ENCODE measurements at regions not wholly inside any gene's neighbourhood (a gene's known extent, or its start where the extent isn't known, plus 50 kb on each side); places are given as distances from the start of the nearest gene placed in this dataset.

DNA sequence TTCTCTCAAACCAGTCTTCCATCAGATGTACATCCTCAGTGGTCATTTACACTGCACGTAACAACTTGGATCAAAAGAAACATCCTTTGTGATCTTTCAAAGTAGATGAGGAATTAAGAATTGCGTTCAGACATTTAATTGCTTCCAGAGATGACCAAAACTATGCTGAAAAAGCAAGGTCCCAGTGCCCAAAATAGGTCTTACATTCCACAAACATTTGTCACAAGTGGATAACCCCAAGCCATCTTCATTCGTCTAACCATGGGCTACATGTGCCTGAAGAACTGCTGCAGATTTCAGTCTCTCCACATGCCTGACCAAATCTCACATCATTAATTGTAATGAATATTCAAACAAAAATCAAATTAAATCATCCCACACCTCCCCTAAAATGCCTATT, 273.6 kb downstream of the SHOX2 start:
- TF ChIP-seq, protein P1, sequence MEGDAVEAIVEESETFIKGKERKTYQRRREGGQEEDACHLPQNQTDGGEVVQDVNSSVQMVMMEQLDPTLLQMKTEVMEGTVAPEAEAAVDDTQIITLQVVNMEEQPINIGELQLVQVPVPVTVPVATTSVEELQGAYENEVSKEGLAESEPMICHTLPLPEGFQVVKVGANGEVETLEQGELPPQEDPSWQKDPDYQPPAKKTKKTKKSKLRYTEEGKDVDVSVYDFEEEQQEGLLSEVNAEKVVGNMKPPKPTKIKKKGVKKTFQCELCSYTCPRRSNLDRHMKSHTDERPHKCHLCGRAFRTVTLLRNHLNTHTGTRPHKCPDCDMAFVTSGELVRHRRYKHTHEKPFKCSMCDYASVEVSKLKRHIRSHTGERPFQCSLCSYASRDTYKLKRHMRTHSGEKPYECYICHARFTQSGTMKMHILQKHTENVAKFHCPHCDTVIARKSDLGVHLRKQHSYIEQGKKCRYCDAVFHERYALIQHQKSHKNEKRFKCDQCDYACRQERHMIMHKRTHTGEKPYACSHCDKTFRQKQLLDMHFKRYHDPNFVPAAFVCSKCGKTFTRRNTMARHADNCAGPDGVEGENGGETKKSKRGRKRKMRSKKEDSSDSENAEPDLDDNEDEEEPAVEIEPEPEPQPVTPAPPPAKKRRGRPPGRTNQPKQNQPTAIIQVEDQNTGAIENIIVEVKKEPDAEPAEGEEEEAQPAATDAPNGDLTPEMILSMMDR (conservative IDR thresholded peaks at IDR 0.05), result no peak
- H4K91ac ChIP-seq (ENCODE audit: insufficient read length, low read depth, low read length), result no peak overlapping the region
- no peak overlapping the region for H2BK20ac ChIP-seq (ENCODE audit: low read depth, low read length, poor library complexity, severe bottlenecking)
- no peak overlapping the region for H2BK5ac ChIP-seq (ENCODE audit: insufficient read length, low read length)
- Mint-ChIP-seq H3K9me3 (peaks cover 19% of the 10 kb centered on the region in 2 experiments), H3K27ac (no peak overlapping the region), H3K4me3 (no peak overlapping the region), H3K4me1 (peaks cover 12 to 16% of the 10 kb centered on the region in 2 experiments), H3K36me3 (ENCODE audit: insufficient read depth in 1 of 3, low read depth in 3 of 3) (peaks cover 8 to 17% (median 9%) of the 10 kb centered on the region in 3 experiments), H3K27me3 (ENCODE audit: low read depth) (no peaks in the 10 kb centered on the region)
- no peak overlapping the region for H3T11ph ChIP-seq (ENCODE audit: low read length)
- H2BK12ac ChIP-seq (ENCODE audit: insufficient read length, low read depth, low read length), result no peak overlapping the region
- H2BK120ac ChIP-seq (ENCODE audit: low read depth, low read length, poor library complexity, severe bottlenecking), result no peak overlapping the region
- no peaks in the 10 kb centered on the region for H3K79me2 ChIP-seq (ENCODE audit: insufficient read depth, low read length)
- no peak overlapping the region for H3K56ac ChIP-seq (ENCODE audit: insufficient read length, low read depth, low read length)
- WGBS (ENCODE audit: extremely low coverage, insufficient read length, low lambda C conversion rate), result no CpG with 5 or more reads among the region's 3 CpGs
- no peak overlapping the region for H2BK15ac ChIP-seq (ENCODE audit: low read depth, low read length)
- no peak overlapping the region for H2AK5ac ChIP-seq (ENCODE audit: insufficient read length, low read length)
- no peak overlapping the region for H3K4me2 ChIP-seq (ENCODE audit: insufficient read depth, insufficient read length, low read length)
- no peak overlapping the region for H3K14ac ChIP-seq (ENCODE audit: insufficient read depth, low read length)
- H4K5ac ChIP-seq (ENCODE audit: insufficient read length, low read depth, low read length), result no peak overlapping the region
- no peaks in the 10 kb centered on the region; the same call in 1 of the 2 replicates for H3K4me1 ChIP-seq (ENCODE audit: insufficient read depth, low read length)
- no peaks in the 10 kb centered on the region for H4K20me1 ChIP-seq (ENCODE audit: control insufficient read depth, insufficient read depth, insufficient read length)
- H3K27me3 ChIP-seq (ENCODE audit: insufficient read depth, low read length), result no peaks in the 10 kb centered on the region
- H3K18ac ChIP-seq (ENCODE audit: insufficient read length, low read depth, low read length), result no peak overlapping the region
- no peak overlapping the region for H3K23ac ChIP-seq (ENCODE audit: insufficient read length, low read depth, low read length)
- H4K8ac ChIP-seq (replicated peaks; ENCODE audit: insufficient read length, low read depth, low read length), result no peak overlapping the region
- no peaks in the 10 kb centered on the region for H3K9me3 ChIP-seq (ENCODE audit: control insufficient read depth, low read depth, low read length)
- no peak overlapping the region for H3K27ac ChIP-seq (ENCODE audit: insufficient read length, low read depth, low read length)
- no peak overlapping the region for H3K9ac ChIP-seq (ENCODE audit: extremely low read depth, insufficient read length, low read length)
- H3K23me2 ChIP-seq (ENCODE audit: insufficient read length, low read depth, low read length, poor library complexity, severe bottlenecking), result no peaks in the 10 kb centered on the region
- H3K79me1 ChIP-seq (ENCODE audit: insufficient read depth, low read depth, low read length, poor library complexity, severe bottlenecking), result no peaks in the 10 kb centered on the region
- H3K4ac ChIP-seq (ENCODE audit: low read depth, low read length), result no peak overlapping the region
- no peak for DNase-seq
- H2AFZ ChIP-seq (ENCODE audit: low read length), result no peak overlapping the region

Data from H9 (cell line).